ENCODE measurements at regions not wholly inside any gene's neighbourhood (a gene's known extent, or its start where the extent isn't known, plus 50 kb on each side); places are given as distances from the start of the nearest gene placed in this dataset.
"Not testable (repeated sequence)": the region's sequence is repeated elsewhere in the genome, so short reads cannot be mapped to it uniquely, and the experiment has no call there.

- Histone ChIP-seq H3K27ac (no peak overlapping the region), H3K27me3 (no peaks in the 10 kb centered on the region), H3K4me3 (no peak overlapping the region), H3K36me3 (peaks cover 53% of the 10 kb centered on the region), H3K4me1 (peaks cover 0 to 3% of the 10 kb centered on the region in 2 donors), H3K9me3 (no peaks in the 10 kb centered on the region)
- TF ChIP-seq CTCF (IDR thresholded peaks at IDR 0.05): no peak
- DNase-seq (ENCODE audit: low spot score): no peak
Measured at GRCh38 chr6:144485531-144485930, 200.4 kb downstream of the UTRN start.

- H3K27ac ChIP-seq: no peak overlapping the region
- H3K27me3 ChIP-seq: no peaks in the 10 kb centered on the region
- no peak for DNase-seq (ENCODE audit: low spot score)
- H3K4me1 ChIP-seq: no peaks in the 10 kb centered on the region
- H3K9me3 ChIP-seq: no peaks in the 10 kb centered on the region
- peaks cover 81% of the 10 kb centered on the region for H3K36me3 ChIP-seq
- TF ChIP-seq CTCF (IDR thresholded peaks at IDR 0.05): no peak
- H3K4me3 ChIP-seq: no peak overlapping the region
Measured at GRCh38 chr6:144488590-144488989, 203.5 kb downstream of the UTRN start.

- H3K9me3 ChIP-seq: no peaks in the 10 kb centered on the region
- no peak overlapping the region for H3K27ac ChIP-seq
- peaks cover 64% of the 10 kb centered on the region for H3K36me3 ChIP-seq
- H3K27me3 ChIP-seq: no peaks in the 10 kb centered on the region
- TF ChIP-seq CTCF (IDR thresholded peaks at IDR 0.05): no peak
- H3K4me3 ChIP-seq: no peak overlapping the region
- H3K4me1 ChIP-seq: no peaks in the 10 kb centered on the region
- no peak for DNase-seq (ENCODE audit: low spot score)
Measured at GRCh38 chr6:144493035-144493910, 208.1 kb downstream of the UTRN start.

GRCh38 chr6:144495076-144495475 lies 209.9 kb downstream of the UTRN start:
- H3K4me1 ChIP-seq; DNase-seq (ENCODE audit: low spot score); H3K27me3 ChIP-seq; H3K9me3 ChIP-seq; H3K4me3 ChIP-seq; H3K27ac ChIP-seq: not testable (repeated sequence)
- peaks cover 64% of the 10 kb centered on the region for H3K36me3 ChIP-seq

- TF ChIP-seq CTCF (IDR thresholded peaks at IDR 0.05): no peak
- no peak for DNase-seq (ENCODE audit: low spot score)
- Histone ChIP-seq H3K36me3 (peaks cover 42% of the 10 kb centered on the region), H3K27ac (no peak overlapping the region), H3K4me1 (no peaks in the 10 kb centered on the region), H3K27me3 (no peaks in the 10 kb centered on the region), H3K4me3 (no peak overlapping the region), H3K9me3 (no peaks in the 10 kb centered on the region)
Measured at GRCh38 chr6:144497650-144498049, 212.5 kb downstream of the UTRN start.

GRCh38 chr6:144500892-144501291 lies 215.8 kb downstream of the UTRN start:
- Histone ChIP-seq H3K9me3 (peaks cover 0 to 18% of the 10 kb centered on the region in 2 donors), H3K27ac (no peak overlapping the region), H3K27me3 (no peaks in the 10 kb centered on the region), H3K36me3 (peaks cover 25% of the 10 kb centered on the region), H3K4me3 (no peak overlapping the region), H3K4me1 (no peaks in the 10 kb centered on the region)
- TF ChIP-seq CTCF (IDR thresholded peaks at IDR 0.05): no peak
- DNase-seq (ENCODE audit: low spot score): no peak

GRCh38 chr6:144505214-144505613 lies 220.1 kb downstream of the UTRN start:
- not testable (repeated sequence) for H3K4me3 ChIP-seq; H3K27me3 ChIP-seq; H3K36me3 ChIP-seq; DNase-seq (ENCODE audit: low spot score); H3K4me1 ChIP-seq; H3K27ac ChIP-seq
- peaks cover 0 to 22% of the 10 kb centered on the region in 2 donors for H3K9me3 ChIP-seq

GRCh38 chr6:144506051-144506450 lies 220.9 kb downstream of the UTRN start:
- not testable (repeated sequence) for H3K27me3 ChIP-seq; H3K4me3 ChIP-seq; H3K4me1 ChIP-seq; H3K36me3 ChIP-seq; DNase-seq (ENCODE audit: low spot score); H3K27ac ChIP-seq
- H3K9me3 ChIP-seq: peaks cover 0 to 22% of the 10 kb centered on the region in 2 donors

GRCh38 chr6:144507772-144508312 lies 222.7 kb downstream of the UTRN start:
- H3K4me3 ChIP-seq; H3K4me1 ChIP-seq; H3K27me3 ChIP-seq; H3K27ac ChIP-seq; H3K36me3 ChIP-seq; DNase-seq (ENCODE audit: low spot score): not testable (repeated sequence)
- H3K9me3 ChIP-seq: peaks cover 0 to 22% of the 10 kb centered on the region in 2 donors
